ENCODE measurements at regions not wholly inside any gene's neighbourhood (a gene's known extent, or its start where the extent isn't known, plus 50 kb on each side); places are given as distances from the start of the nearest gene placed in this dataset.

DNA sequence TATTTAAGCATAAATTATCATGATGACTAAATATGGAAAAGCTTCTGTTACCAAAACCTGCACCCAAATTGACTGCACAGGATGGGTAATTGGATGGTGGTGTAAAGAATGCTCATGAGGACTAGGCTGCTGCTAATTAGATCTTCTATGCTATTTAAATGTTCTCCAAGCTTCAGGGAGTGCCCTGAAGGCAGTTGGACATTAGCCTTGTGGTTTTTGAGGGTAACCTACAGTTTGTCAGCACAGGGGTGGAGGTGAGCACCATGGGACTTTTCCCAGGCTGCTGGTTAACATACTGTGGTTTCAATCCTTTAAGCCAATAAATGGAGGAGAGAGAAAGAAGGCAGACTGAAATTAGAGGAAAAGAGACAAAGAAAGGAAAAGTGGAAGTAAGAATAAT is 145.0 kb downstream of the WIF1 start:
- TF ChIP-seq, protein P1, sequence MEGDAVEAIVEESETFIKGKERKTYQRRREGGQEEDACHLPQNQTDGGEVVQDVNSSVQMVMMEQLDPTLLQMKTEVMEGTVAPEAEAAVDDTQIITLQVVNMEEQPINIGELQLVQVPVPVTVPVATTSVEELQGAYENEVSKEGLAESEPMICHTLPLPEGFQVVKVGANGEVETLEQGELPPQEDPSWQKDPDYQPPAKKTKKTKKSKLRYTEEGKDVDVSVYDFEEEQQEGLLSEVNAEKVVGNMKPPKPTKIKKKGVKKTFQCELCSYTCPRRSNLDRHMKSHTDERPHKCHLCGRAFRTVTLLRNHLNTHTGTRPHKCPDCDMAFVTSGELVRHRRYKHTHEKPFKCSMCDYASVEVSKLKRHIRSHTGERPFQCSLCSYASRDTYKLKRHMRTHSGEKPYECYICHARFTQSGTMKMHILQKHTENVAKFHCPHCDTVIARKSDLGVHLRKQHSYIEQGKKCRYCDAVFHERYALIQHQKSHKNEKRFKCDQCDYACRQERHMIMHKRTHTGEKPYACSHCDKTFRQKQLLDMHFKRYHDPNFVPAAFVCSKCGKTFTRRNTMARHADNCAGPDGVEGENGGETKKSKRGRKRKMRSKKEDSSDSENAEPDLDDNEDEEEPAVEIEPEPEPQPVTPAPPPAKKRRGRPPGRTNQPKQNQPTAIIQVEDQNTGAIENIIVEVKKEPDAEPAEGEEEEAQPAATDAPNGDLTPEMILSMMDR (IDR thresholded peaks at IDR 0.05; ENCODE audit: borderline replicate concordance, extremely low read depth, low read length, poor library complexity, severe bottlenecking): no peak
- TF ChIP-seq EZH2 (IDR thresholded peaks at IDR 0.05; ENCODE audit: borderline replicate concordance, low read depth, low read length, severe bottlenecking): no peak
- no peaks in the 10 kb centered on the region for H3K27me3 ChIP-seq (ENCODE audit: insufficient read depth, low read length, poor library complexity)
- H3K4me2 ChIP-seq (ENCODE audit: insufficient read depth, low read length): no peak overlapping the region
- DNase-seq (no peak), ATAC-seq (ENCODE audit: insufficient read depth, low read depth) (no peak)
- no peak overlapping the region for H3K27ac ChIP-seq (ENCODE audit: low read length)
- no peaks in the 10 kb centered on the region for H3K36me3 ChIP-seq (ENCODE audit: insufficient read depth, low read length)
- H2AFZ ChIP-seq (ENCODE audit: low read depth, low read length): no peak overlapping the region
- H3K79me2 ChIP-seq (ENCODE audit: insufficient read depth, low read length): no peaks in the 10 kb centered on the region
- no peaks in the 10 kb centered on the region for H4K20me1 ChIP-seq (ENCODE audit: insufficient read depth, low read length)
- H3K4me1 ChIP-seq (ENCODE audit: insufficient read depth, low read length): no peaks in the 10 kb centered on the region
- H3K9me3 ChIP-seq (ENCODE audit: insufficient read depth, low read length, severe bottlenecking): no peaks in the 10 kb centered on the region
- no peak overlapping the region for H3K9ac ChIP-seq (ENCODE audit: low read depth, low read length)
- no peak overlapping the region for H3K4me3 ChIP-seq (ENCODE audit: low read depth in 1 of 2, low read length in 2 of 2)

DNA sequence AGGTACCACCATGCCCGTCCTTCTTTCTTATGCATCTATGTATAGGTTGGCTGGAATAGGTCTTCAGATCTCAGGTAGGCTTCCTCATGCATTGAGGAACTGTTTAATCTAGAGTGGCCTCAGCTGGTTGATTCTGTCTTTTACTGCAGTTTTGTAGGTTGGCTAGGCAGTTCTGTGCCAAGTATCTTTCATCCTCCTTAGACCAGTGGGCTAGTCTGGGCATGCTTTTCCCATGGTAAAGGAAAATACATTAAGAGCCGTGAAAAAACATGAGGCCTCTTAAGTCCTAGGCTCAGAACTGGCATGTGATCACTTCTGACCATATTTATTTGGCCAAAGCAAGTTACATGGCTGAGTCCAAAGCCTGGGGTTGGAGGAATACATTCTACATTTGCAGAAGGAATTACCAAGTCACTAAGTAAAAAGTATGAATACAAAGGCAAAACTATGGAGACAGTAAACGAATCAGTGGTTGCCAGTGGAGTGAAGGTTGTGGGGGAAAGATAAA is 137.3 kb downstream of the WIF1 start:
- DNase-seq (no peak), ATAC-seq (ENCODE audit: insufficient read depth, low read depth) (no peak)
- no peak overlapping the region for H3K27ac ChIP-seq (ENCODE audit: low read length)
- no peak for TF ChIP-seq EZH2 (IDR thresholded peaks at IDR 0.05; ENCODE audit: borderline replicate concordance, low read depth, low read length, severe bottlenecking)
- TF ChIP-seq, protein P1 (IDR thresholded peaks at IDR 0.05; ENCODE audit: borderline replicate concordance, extremely low read depth, low read length, poor library complexity, severe bottlenecking): no peak
- no peaks in the 10 kb centered on the region for H3K79me2 ChIP-seq (ENCODE audit: insufficient read depth, low read length)
- H3K4me1 ChIP-seq (ENCODE audit: insufficient read depth, low read length): no peaks in the 10 kb centered on the region
- H3K36me3 ChIP-seq (ENCODE audit: insufficient read depth, low read length): no peaks in the 10 kb centered on the region
- no peak overlapping the region for H3K4me3 ChIP-seq (ENCODE audit: low read depth in 1 of 2, low read length in 2 of 2)
- H3K9ac ChIP-seq (ENCODE audit: low read depth, low read length): no peak overlapping the region
- H4K20me1 ChIP-seq (ENCODE audit: insufficient read depth, low read length): no peaks in the 10 kb centered on the region
- no peaks in the 10 kb centered on the region for H3K9me3 ChIP-seq (ENCODE audit: insufficient read depth, low read length, severe bottlenecking)
- no peak overlapping the region for H2AFZ ChIP-seq (ENCODE audit: low read depth, low read length)
- H3K4me2 ChIP-seq (ENCODE audit: insufficient read depth, low read length): no peak overlapping the region
- H3K27me3 ChIP-seq (ENCODE audit: insufficient read depth, low read length, poor library complexity): no peaks in the 10 kb centered on the region

DNA sequence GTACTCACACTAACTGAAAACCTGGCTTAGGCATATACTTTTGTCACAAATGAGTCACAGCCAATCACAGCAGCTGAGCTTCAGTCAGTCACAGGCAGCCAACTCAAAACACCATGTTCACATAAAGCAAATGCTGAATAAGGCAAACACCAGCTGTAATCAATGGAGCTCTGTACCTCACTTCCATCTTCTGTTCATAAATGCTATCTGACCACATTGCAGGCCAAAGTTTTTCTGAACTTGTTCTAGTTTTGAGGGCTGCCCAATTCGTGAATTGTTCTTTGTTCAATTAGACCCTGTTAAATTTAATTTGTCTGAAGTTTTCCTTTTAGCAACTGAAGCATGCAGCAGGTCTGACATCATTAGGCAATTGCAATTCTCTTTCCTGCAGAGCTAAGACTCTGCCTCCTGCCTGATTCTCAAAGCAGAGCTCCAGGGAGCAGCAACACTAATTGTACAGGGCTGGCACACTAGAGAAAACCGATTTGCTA is 129.9 kb downstream of the WIF1 start:
- no peak overlapping the region for H3K27ac ChIP-seq (ENCODE audit: low read length)
- DNase-seq (no peak), ATAC-seq (ENCODE audit: insufficient read depth, low read depth) (no peak)
- H3K4me1 ChIP-seq (ENCODE audit: insufficient read depth, low read length): no peaks in the 10 kb centered on the region
- no peaks in the 10 kb centered on the region for H3K9me3 ChIP-seq (ENCODE audit: insufficient read depth, low read length, severe bottlenecking)
- H4K20me1 ChIP-seq (ENCODE audit: insufficient read depth, low read length): no peaks in the 10 kb centered on the region
- no peaks in the 10 kb centered on the region for H3K79me2 ChIP-seq (ENCODE audit: insufficient read depth, low read length)
- TF ChIP-seq, protein P1 (IDR thresholded peaks at IDR 0.05; ENCODE audit: borderline replicate concordance, extremely low read depth, low read length, poor library complexity, severe bottlenecking): no peak
- no peak for TF ChIP-seq EZH2 (IDR thresholded peaks at IDR 0.05; ENCODE audit: borderline replicate concordance, low read depth, low read length, severe bottlenecking)
- no peak overlapping the region for H3K4me2 ChIP-seq (ENCODE audit: insufficient read depth, low read length)
- peaks cover 12% of the 10 kb centered on the region for H3K27me3 ChIP-seq (ENCODE audit: insufficient read depth, low read length, poor library complexity)
- H3K36me3 ChIP-seq (ENCODE audit: insufficient read depth, low read length): no peaks in the 10 kb centered on the region
- no peak overlapping the region for H3K9ac ChIP-seq (ENCODE audit: low read depth, low read length)
- H3K4me3 ChIP-seq (ENCODE audit: low read depth in 1 of 2, low read length in 2 of 2): no peak overlapping the region
- H2AFZ ChIP-seq (ENCODE audit: low read depth, low read length): no peak overlapping the region

Measured in DND-41 (cell line).